ENCODE measurements at regions not wholly inside any gene's neighbourhood (a gene's known extent, or its start where the extent isn't known, plus 50 kb on each side); places are given as distances from the start of the nearest gene placed in this dataset.
"Not testable (repeated sequence)": the region's sequence is repeated elsewhere in the genome, so short reads cannot be mapped to it uniquely, and the experiment has no call there.

- TF ChIP-seq CTCF (IDR thresholded peaks at IDR 0.05; ENCODE audit: low read length); EZH2 (IDR thresholded peaks at IDR 0.05; ENCODE audit: borderline replicate concordance, low read length): not testable (repeated sequence)
These were observed 161.5 kb upstream of the PRSS12 start for GRCh38 chr4:118514332-118514731.

Data from OCI-LY1 (cell line).